H1 (cell line): ENCODE measurements at regions not wholly inside any gene's neighbourhood (a gene's known extent, or its start where the extent isn't known, plus 50 kb on each side); places are given as distances from the start of the nearest gene placed in this dataset.

Source experiments
- EGR1 ChIP-seq: IDR thresholded peaks from 2 replicates; pipeline ENCODE4 v1.6.1; 2011; ENCODE audit warnings: low read depth, low read length, borderline replicate concordance
- HDAC2 ChIP-seq, 2 experiments: fragments of 300-600 bp in 1 of 2; sonication (generic) in 1 of 2; IDR thresholded peaks; 2 replicates each; pipeline ENCODE4 v1.6.1; 2011 to 2012; ENCODE audit warnings: low read depth in 2 of 2, low read length in 2 of 2, mild to moderate bottlenecking in 2 of 2, moderate library complexity in 2 of 2, borderline replicate concordance in 1 of 2, inconsistent platforms in 1 of 2
- RFX5 ChIP-seq: IDR thresholded peaks from 2 replicates; pipeline ENCODE4 v1.6.1; 2011; ENCODE audit warnings: low read depth, low read length, improper control_type of control experiment, borderline replicate concordance
- RNF2 ChIP-seq: fragments of 200-900, 300-1000 bp; sonication (generic); IDR thresholded peaks from 2 replicates; pipeline ENCODE4 v1.7.1; 2016; ENCODE audit warnings: borderline replicate concordance, low read depth, mild to moderate bottlenecking, antibody characterized with exemption, low read length; ENCODE audit not compliant: poor library complexity, severe bottlenecking; ENCODE audit errors: missing control alignments
- SIRT6 ChIP-seq: IDR thresholded peaks from one replicate; pipeline ENCODE4 v1.7.1; 2012; ENCODE audit warnings: low read length, inconsistent platforms
- SUZ12 ChIP-seq: fragments of 200-600 bp; sonication (generic); IDR thresholded peaks from 2 replicates; pipeline ENCODE4 v1.6.1; 2012; ENCODE audit warnings: mild to moderate bottlenecking, inconsistent platforms, low read length, moderate library complexity, mixed read lengths
- TBP ChIP-seq: IDR thresholded peaks from 2 replicates; pipeline ENCODE4 v1.6.1; 2011; ENCODE audit warnings: low read depth, low read length, improper control_type of control experiment

DNA sequence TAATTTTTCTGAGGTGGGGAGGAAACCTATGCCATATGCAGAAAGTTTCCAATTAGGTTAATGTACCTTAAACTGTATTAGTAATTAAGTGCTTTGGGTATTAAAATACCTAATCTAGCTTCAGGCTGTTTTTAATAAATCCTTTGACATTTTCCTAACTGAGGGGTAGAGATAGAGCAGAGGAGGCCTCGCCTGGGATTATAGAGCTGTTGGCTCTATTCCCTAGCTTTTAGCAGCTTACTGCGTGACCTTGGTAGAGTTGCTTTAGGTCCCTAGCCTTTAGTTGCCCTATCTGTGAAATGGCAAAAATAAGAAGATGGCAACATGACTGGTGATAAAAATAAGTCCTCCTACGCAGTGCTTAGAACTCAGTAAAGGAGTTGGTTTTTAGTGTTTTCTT is 621.0 kb downstream of the LMO4 start (continued):
- TF ChIP-seq RFX5 (no peak), EGR1 (no peak), SIRT6 (no peak), SUZ12 (no peak), RNF2 (no peak), TBP (no peak), HDAC2 (IDR thresholded peaks at IDR 0.05; ENCODE audit: borderline replicate concordance in 1 of 2, low read depth in 2 of 2, low read length in 2 of 2) (no peak)
- TF ChIP-seq, all 59 proteins: peak for 0
